ENCODE measurements at regions not wholly inside any gene's neighbourhood (a gene's known extent, or its start where the extent isn't known, plus 50 kb on each side); places are given as distances from the start of the nearest gene placed in this dataset.
"Not testable (repeated sequence)": the region's sequence is repeated elsewhere in the genome, so short reads cannot be mapped to it uniquely, and the experiment has no call there.

- peaks cover 5% of the 10 kb centered on the region; the same call in 1 of the 2 replicates for H3K4me1 ChIP-seq (ENCODE audit: insufficient read depth, low read length)
- no peaks in the 10 kb centered on the region for H3K36me3 ChIP-seq (ENCODE audit: low read depth, low read length)
- H3K27ac ChIP-seq (ENCODE audit: low read length), result no peak overlapping the region
- no peak overlapping the region for H3K4me3 ChIP-seq (ENCODE audit: low read length)
- no peaks in the 10 kb centered on the region for H3F3A ChIP-seq (ENCODE audit: low read length, unreplicated experiment)
- CTCF ChIA-PET, result no interaction called here
- no peaks in the 10 kb centered on the region for H3K9me2 ChIP-seq (replicated peaks; ENCODE audit: low read length)
- no TSS peak for BruUV-seq (replicated peaks)
- no peak overlapping the region for H3K4me2 ChIP-seq (ENCODE audit: low read length)
- H4K20me1 ChIP-seq (ENCODE audit: low read length), result no peaks in the 10 kb centered on the region
- no peak overlapping the region for H2AFZ ChIP-seq (ENCODE audit: low read length)
- intact Hi-C loops (cut with micrococcal nuclease), result no loop called here
- peaks cover 4% of the 10 kb centered on the region; the same call in 1 of the 2 replicates for H3K27me3 ChIP-seq (ENCODE audit: low read length)
- H3K9ac ChIP-seq (ENCODE audit: low read length), result no peak overlapping the region
- ATAC-seq (no peak), DNase-seq (no peak)
- no peaks in the 10 kb centered on the region for H3K9me3 ChIP-seq (ENCODE audit: low read length)
- H3K79me2 ChIP-seq (ENCODE audit: low read length), result no peaks in the 10 kb centered on the region
- TF ChIP-seq EZH2phosphoT487 (IDR thresholded peaks at IDR 0.05; ENCODE audit: borderline replicate concordance, low read length) (no peak), CTCF (conservative IDR thresholded peaks at IDR 0.05; ENCODE audit: low read depth, low read length) (no peak), EZH2 (IDR thresholded peaks at IDR 0.05; ENCODE audit: low read length, unreplicated experiment) (no peak)
- POLR2A ChIA-PET (ENCODE audit: unreplicated experiment), result no interaction called here
These were observed 252.1 kb downstream of the FOXD2 start for GRCh38 chr1:47689894-47690293.

DNA sequence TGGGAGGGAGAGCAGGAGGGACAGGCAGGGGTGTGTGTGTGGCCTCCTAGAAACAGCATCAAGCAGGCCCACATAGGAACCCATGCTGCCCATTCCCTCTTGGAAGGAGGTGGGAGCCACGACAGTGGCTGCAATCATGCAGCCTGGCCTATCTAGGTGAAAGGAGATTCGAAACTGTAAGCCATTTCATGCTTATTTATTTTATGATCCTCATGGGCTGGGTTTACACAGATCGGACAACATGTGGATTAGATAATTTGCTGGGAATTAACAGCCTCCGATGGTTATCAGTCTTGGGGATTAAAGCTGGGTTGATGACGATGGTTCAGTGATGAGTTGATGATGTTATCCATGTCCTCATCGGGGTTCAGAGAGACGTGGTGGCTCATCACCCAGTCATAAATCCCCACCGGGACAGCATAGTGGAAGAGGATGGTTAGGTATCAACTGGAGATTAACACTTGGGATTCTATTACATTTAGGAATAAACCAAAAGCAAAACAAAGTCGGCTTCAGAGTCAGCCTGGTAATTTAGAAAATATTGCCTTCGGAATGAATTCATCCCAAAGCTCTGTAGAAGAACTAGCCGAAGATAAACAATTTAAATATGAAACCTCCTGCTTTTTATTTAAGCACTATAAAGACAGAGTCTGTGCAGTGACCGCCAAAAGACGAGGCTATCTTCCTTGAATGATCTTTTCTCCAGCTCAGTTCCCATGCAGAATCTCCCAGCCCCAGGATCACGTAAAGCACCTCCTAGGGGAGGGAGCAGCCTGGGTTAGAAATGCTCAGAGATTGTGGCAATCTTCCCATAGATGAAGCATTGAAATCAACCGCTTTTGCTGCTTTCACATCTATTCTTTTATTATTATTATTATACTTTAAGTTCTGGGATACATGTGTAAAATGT lies 252.8 kb downstream of the FOXD2 start:
- H3K9me2 ChIP-seq (replicated peaks; ENCODE audit: low read length), result no peaks in the 10 kb centered on the region
- POLR2A ChIA-PET (ENCODE audit: unreplicated experiment), result no interaction called here
- H3K9ac ChIP-seq (ENCODE audit: low read length), result no peak overlapping the region
- no peak overlapping the region for H2AFZ ChIP-seq (ENCODE audit: low read length)
- H3K36me3 ChIP-seq (ENCODE audit: low read depth, low read length), result no peaks in the 10 kb centered on the region
- H3K79me2 ChIP-seq (ENCODE audit: low read length), result no peaks in the 10 kb centered on the region
- intact Hi-C loops (cut with micrococcal nuclease), result no loop called here
- H3K4me1 ChIP-seq (ENCODE audit: insufficient read depth, low read length), result no peaks in the 10 kb centered on the region
- no peak overlapping the region for H3K27ac ChIP-seq (ENCODE audit: low read length)
- H3K4me3 ChIP-seq (ENCODE audit: low read length), result no peak overlapping the region
- H3K4me2 ChIP-seq (ENCODE audit: low read length), result no peak overlapping the region
- no peaks in the 10 kb centered on the region for H3F3A ChIP-seq (ENCODE audit: low read length, unreplicated experiment)
- H3K27me3 ChIP-seq (ENCODE audit: low read length), result peaks cover 4% of the 10 kb centered on the region; the same call in 1 of the 2 replicates
- no TSS peak for BruUV-seq (replicated peaks)
- DNase-seq (no peak), ATAC-seq (no peak)
- no peaks in the 10 kb centered on the region for H3K9me3 ChIP-seq (ENCODE audit: low read length)
- CTCF ChIA-PET, result no interaction called here
- H4K20me1 ChIP-seq (ENCODE audit: low read length), result no peaks in the 10 kb centered on the region
- no peak for TF ChIP-seq EZH2 (IDR thresholded peaks at IDR 0.05; ENCODE audit: low read length, unreplicated experiment)
- no peak for TF ChIP-seq CTCF (conservative IDR thresholded peaks at IDR 0.05; ENCODE audit: low read depth, low read length)
- TF ChIP-seq EZH2phosphoT487 (IDR thresholded peaks at IDR 0.05; ENCODE audit: borderline replicate concordance, low read length), result no peak

GRCh38 chr1:47691293-47691692 lies 253.4 kb downstream of the FOXD2 start:
- BruUV-seq (replicated peaks); ATAC-seq; POLR2A ChIA-PET (ENCODE audit: unreplicated experiment): not testable (repeated sequence)

More at GRCh38 chr1:47691293-47691692, 253.4 kb downstream of the FOXD2 start:
- H4K20me1 ChIP-seq (ENCODE audit: low read length); H3F3A ChIP-seq (ENCODE audit: low read length, unreplicated experiment); H3K36me3 ChIP-seq (ENCODE audit: low read depth, low read length); H3K4me1 ChIP-seq (ENCODE audit: insufficient read depth, low read length); H3K4me3 ChIP-seq (ENCODE audit: low read length); CTCF ChIA-PET; H3K4me2 ChIP-seq (ENCODE audit: low read length); H3K9ac ChIP-seq (ENCODE audit: low read length); H3K27ac ChIP-seq (ENCODE audit: low read length); intact Hi-C loops (cut with micrococcal nuclease); H3K9me2 ChIP-seq (replicated peaks; ENCODE audit: low read length); H3K9me3 ChIP-seq (ENCODE audit: low read length); H2AFZ ChIP-seq (ENCODE audit: low read length); DNase-seq; H3K27me3 ChIP-seq (ENCODE audit: low read length); H3K79me2 ChIP-seq (ENCODE audit: low read length): not testable (repeated sequence)
